Naive B cell (primary cell): ENCODE measurements at regions not wholly inside any gene's neighbourhood (a gene's known extent, or its start where the extent isn't known, plus 50 kb on each side); places are given as distances from the start of the nearest gene placed in this dataset.
A peak's percentile ranks its signal among the peaks of the same experiment; 100 is the strongest.

Experiments
- ATAC-seq, 2 donors: fragments of 150-1000 bp; cut with Tn5 transposase; 2 replicates each; pipeline ENCODE4 v1.10.0; 2021; ENCODE audit warnings: low read depth in 2 of 2, mild to moderate bottlenecking in 2 of 2, moderate library complexity in 2 of 2
- DNase-seq: peaks from one replicate; pipeline ENCODE4 v3.0.0; 2022
- H3K27ac Mint-ChIP-seq, 6 donors: one replicate each; pipeline ENCODE4 v1.8.0; 2020 to 2022; ENCODE audit warnings: mild to moderate bottlenecking in 6 of 6, mixed read lengths in 6 of 6, moderate library complexity in 5 of 6, inconsistent platforms in 2 of 6
- H3K27me3 Mint-ChIP-seq, 3 donors: one replicate each; pipeline ENCODE4 v1.8.0; 2021 to 2022; ENCODE audit warnings: mixed read lengths in 3 of 3, mild to moderate bottlenecking in 1 of 3
- H3K36me3 Mint-ChIP-seq, 2 donors: one replicate each; pipeline ENCODE4 v1.8.0; 2020 to 2022; ENCODE audit warnings: mixed read lengths in 2 of 2, inconsistent platforms in 1 of 2, mild to moderate bottlenecking in 1 of 2
- H3K4me1 Mint-ChIP-seq, 3 donors: one replicate each; pipeline ENCODE4 v1.8.0; 2020 to 2022; ENCODE audit warnings: mixed read lengths in 3 of 3, inconsistent platforms in 1 of 3, mild to moderate bottlenecking in 1 of 3, moderate library complexity in 1 of 3
- H3K4me3 Mint-ChIP-seq, 8 donors: one replicate each; pipeline ENCODE4 v1.8.0; 2020 to 2022; ENCODE audit warnings: mild to moderate bottlenecking in 8 of 8, mixed read lengths in 8 of 8, moderate library complexity in 8 of 8, inconsistent platforms in 2 of 8
- H3K9me3 Mint-ChIP-seq, 7 donors: one replicate each; pipeline ENCODE4 v1.8.0; 2020 to 2022; ENCODE audit warnings: mixed read lengths in 7 of 7, mild to moderate bottlenecking in 5 of 7, inconsistent platforms in 2 of 7, moderate library complexity in 1 of 7

- Mint-ChIP-seq H3K9me3 (no peaks in the 10 kb centered on the region), H3K4me3 (no peak overlapping the region), H3K27ac (no peak overlapping the region), H3K4me1 (no peaks in the 10 kb centered on the region), H3K36me3 (no peaks in the 10 kb centered on the region), H3K27me3 (peaks cover 5 to 13% (median 5%) of the 10 kb centered on the region in 3 donors)
- DNase-seq (no peak), ATAC-seq (no peak)
Observed at GRCh38 chr1:87841332-87841731, 512.7 kb downstream of the LMO4 start.

- Mint-ChIP-seq H3K36me3 (no peaks in the 10 kb centered on the region), H3K27ac (peak overlapping the region in 1 of 6 donors; percentile 34), H3K27me3 (peaks cover 5 to 13% (median 5%) of the 10 kb centered on the region in 3 donors), H3K9me3 (no peaks in the 10 kb centered on the region), H3K4me3 (no peak overlapping the region), H3K4me1 (no peaks in the 10 kb centered on the region)
- ATAC-seq (no peak), DNase-seq (no peak)
Observed at GRCh38 chr1:87842156-87842555, 513.5 kb downstream of the LMO4 start.

GRCh38 chr1:87844251-87844650 lies 515.6 kb downstream of the LMO4 start:
- H3K4me1 Mint-ChIP-seq = no peaks in the 10 kb centered on the region
- ATAC-seq = no peak
- H3K9me3 Mint-ChIP-seq = no peaks in the 10 kb centered on the region
- DNase-seq = no peak
- no peak overlapping the region for H3K27ac Mint-ChIP-seq
- no peaks in the 10 kb centered on the region for H3K36me3 Mint-ChIP-seq
- peaks cover 5 to 13% (median 5%) of the 10 kb centered on the region in 3 donors for H3K27me3 Mint-ChIP-seq
- no peak overlapping the region for H3K4me3 Mint-ChIP-seq

GRCh38 chr1:87851490-87851889 lies 522.8 kb downstream of the LMO4 start:
- ATAC-seq = no peak
- Mint-ChIP-seq H3K27me3 (peaks cover 1 to 5% (median 5%) of the 10 kb centered on the region in 3 donors), H3K4me1 (no peaks in the 10 kb centered on the region), H3K27ac (no peak overlapping the region), H3K4me3 (no peak overlapping the region), H3K9me3 (peaks cover 0 to 3% (median 0%) of the 10 kb centered on the region in 7 donors), H3K36me3 (no peaks in the 10 kb centered on the region)
- DNase-seq = no peak

GRCh38 chr1:87852410-87853161 lies 523.9 kb downstream of the LMO4 start:
- no peak for DNase-seq
- Mint-ChIP-seq H3K9me3 (peaks cover 0 to 3% (median 0%) of the 10 kb centered on the region in 7 donors), H3K36me3 (no peaks in the 10 kb centered on the region), H3K27ac (peak overlapping the region in 2 of 6 donors; percentile 21 to 89), H3K4me3 (no peak overlapping the region), H3K4me1 (no peaks in the 10 kb centered on the region), H3K27me3 (peaks cover 4 to 5% (median 5%) of the 10 kb centered on the region in 3 donors)
- no peak for ATAC-seq

GRCh38 chr1:87853576-87854351 lies 525.1 kb downstream of the LMO4 start:
- DNase-seq (no peak), ATAC-seq (no peak)
- no peak overlapping the region for H3K27ac Mint-ChIP-seq
- peaks cover 4 to 5% (median 5%) of the 10 kb centered on the region in 3 donors for H3K27me3 Mint-ChIP-seq
- H3K4me3 Mint-ChIP-seq = no peak overlapping the region
- H3K36me3 Mint-ChIP-seq = no peaks in the 10 kb centered on the region
- H3K4me1 Mint-ChIP-seq = no peaks in the 10 kb centered on the region
- peaks cover 0 to 6% (median 0%) of the 10 kb centered on the region in 7 donors for H3K9me3 Mint-ChIP-seq

GRCh38 chr1:87863317-87863716 lies 534.6 kb downstream of the LMO4 start:
- ATAC-seq (no peak), DNase-seq (no peak)
- peaks cover 0 to 13% of the 10 kb centered on the region in 2 donors for H3K36me3 Mint-ChIP-seq
- H3K27me3 Mint-ChIP-seq = no peaks in the 10 kb centered on the region
- peaks cover 17 to 23% (median 23%) of the 10 kb centered on the region in 3 donors for H3K4me1 Mint-ChIP-seq
- H3K4me3 Mint-ChIP-seq = peak overlapping the region in 2 of 8 donors; percentile 16 to 59
- peak overlapping the region in 3 of 6 donors; percentile 28 to 60 (median 54) for H3K27ac Mint-ChIP-seq
- H3K9me3 Mint-ChIP-seq = peaks cover 3 to 14% (median 8%) of the 10 kb centered on the region in 7 donors

GRCh38 chr1:87864676-87865075 lies 536.0 kb downstream of the LMO4 start:
- H3K4me3 Mint-ChIP-seq = peak overlapping the region; percentile 8 to 80 (median 60)
- peak overlapping the region; percentile 57 to 92 (median 86) for H3K27ac Mint-ChIP-seq
- peak; percentile 85 to 86 for ATAC-seq
- DNase-seq = peak; percentile 33
- no peaks in the 10 kb centered on the region for H3K27me3 Mint-ChIP-seq
- H3K4me1 Mint-ChIP-seq = peaks cover 23 to 29% (median 28%) of the 10 kb centered on the region in 3 donors
- peaks cover 0 to 13% of the 10 kb centered on the region in 2 donors for H3K36me3 Mint-ChIP-seq
- peaks cover 3 to 14% (median 6%) of the 10 kb centered on the region in 7 donors for H3K9me3 Mint-ChIP-seq

GRCh38 chr1:87866416-87866815 lies 537.7 kb downstream of the LMO4 start:
- Mint-ChIP-seq H3K4me3 (no peak overlapping the region), H3K9me3 (peaks cover 3 to 17% (median 6%) of the 10 kb centered on the region in 7 donors), H3K27ac (peak overlapping the region in 1 of 6 donors; percentile 58), H3K36me3 (peaks cover 0 to 13% of the 10 kb centered on the region in 2 donors), H3K4me1 (peaks cover 35 to 38% (median 36%) of the 10 kb centered on the region in 3 donors), H3K27me3 (no peaks in the 10 kb centered on the region)
- ATAC-seq (no peak), DNase-seq (no peak)

- DNase-seq = no peak
- peaks cover 0 to 13% of the 10 kb centered on the region in 2 donors for H3K36me3 Mint-ChIP-seq
- no peak overlapping the region for H3K4me3 Mint-ChIP-seq
- H3K27me3 Mint-ChIP-seq = no peaks in the 10 kb centered on the region
- peaks cover 45 to 46% (median 45%) of the 10 kb centered on the region in 3 donors for H3K4me1 Mint-ChIP-seq
- no peak overlapping the region for H3K27ac Mint-ChIP-seq
- peaks cover 3 to 17% (median 6%) of the 10 kb centered on the region in 7 donors for H3K9me3 Mint-ChIP-seq
- ATAC-seq = no peak
Observed at GRCh38 chr1:87867626-87868025, 538.9 kb downstream of the LMO4 start.

GRCh38 chr1:87869567-87869966 lies 540.9 kb downstream of the LMO4 start:
- Mint-ChIP-seq H3K4me3 (no peak overlapping the region), H3K4me1 (peaks cover 33 to 40% (median 38%) of the 10 kb centered on the region in 3 donors), H3K27me3 (no peaks in the 10 kb centered on the region), H3K36me3 (peaks cover 0 to 13% of the 10 kb centered on the region in 2 donors), H3K9me3 (peaks cover 3 to 17% (median 6%) of the 10 kb centered on the region in 7 donors), H3K27ac (peak overlapping the region in 1 of 6 donors; percentile 68)
- DNase-seq = no peak
- ATAC-seq = no peak

- Mint-ChIP-seq H3K4me3 (peak overlapping the region in 5 of 8 donors; percentile 2 to 88 (median 70)), H3K36me3 (no peaks in the 10 kb centered on the region), H3K9me3 (peaks cover 0 to 9% (median 0%) of the 10 kb centered on the region in 7 donors), H3K27ac (peak overlapping the region; percentile 64 to 94 (median 90)), H3K4me1 (peaks cover 28 to 35% (median 33%) of the 10 kb centered on the region in 3 donors), H3K27me3 (no peaks in the 10 kb centered on the region)
- DNase-seq (no peak), ATAC-seq (peak; percentile 21 to 40)
Observed at GRCh38 chr1:87872189-87872588, 543.5 kb downstream of the LMO4 start.

GRCh38 chr1:87872692-87873091 lies 544.0 kb downstream of the LMO4 start:
- Mint-ChIP-seq H3K27me3 (no peaks in the 10 kb centered on the region), H3K4me3 (peak overlapping the region in 1 of 8 donors; percentile 17), H3K9me3 (peaks cover 0 to 9% (median 0%) of the 10 kb centered on the region in 7 donors), H3K27ac (peak overlapping the region in 3 of 6 donors; percentile 71 to 94 (median 91)), H3K4me1 (peaks cover 28 to 35% (median 33%) of the 10 kb centered on the region in 3 donors), H3K36me3 (no peaks in the 10 kb centered on the region)
- DNase-seq (no peak), ATAC-seq (peak; percentile 64 to 76)
